ENCODE measurements at regions not wholly inside any gene's neighbourhood (a gene's known extent, or its start where the extent isn't known, plus 50 kb on each side); places are given as distances from the start of the nearest gene placed in this dataset.
A peak's percentile ranks its signal among the peaks of the same experiment; 100 is the strongest.

DNA sequence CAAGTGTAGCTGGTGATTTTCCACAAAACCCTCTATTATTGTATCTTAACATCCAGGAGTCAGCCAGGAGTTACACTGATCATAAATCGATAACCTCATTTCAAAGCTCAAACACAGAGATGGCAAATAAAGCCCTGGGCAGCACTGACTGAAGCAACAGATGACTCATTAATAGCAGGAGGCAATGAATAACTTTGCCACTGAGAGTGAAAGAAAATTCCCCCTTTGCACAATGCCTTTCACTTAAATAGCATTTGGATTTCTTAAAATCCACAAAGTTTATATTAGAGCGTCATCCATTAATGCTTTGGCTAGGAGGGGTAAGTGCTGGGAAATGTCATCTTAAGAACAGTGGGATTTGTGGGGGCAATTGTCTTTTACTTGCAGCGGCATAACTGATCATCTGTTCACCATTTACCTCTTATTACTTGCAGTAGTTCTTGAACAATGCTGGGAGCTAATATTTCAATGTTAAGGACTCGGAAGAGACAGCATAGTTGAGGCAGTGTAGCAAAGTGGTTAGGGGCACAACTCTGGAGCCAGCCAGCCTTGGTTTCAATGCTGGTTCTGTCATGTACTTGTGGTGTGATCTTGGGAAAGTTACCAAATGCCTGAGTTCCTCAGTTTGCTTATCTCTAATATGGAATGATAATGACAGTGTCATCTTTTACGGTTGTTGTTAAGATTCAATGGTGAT lies 630.4 kb upstream of the TBL1XR1 start:
- WGBS, 5 donors: 79 to 92% (median 87%) methylated on average over 5 of the region's 5 CpGs
- intact Hi-C loops (cut with DNase I; ENCODE audit: low total_unique reads): no loop called here
- H3K27ac ChIP-seq: no peak overlapping the region
- DNase-seq: no peak
- no peaks in the 10 kb centered on the region for H3K9me3 ChIP-seq
- no peak for TF ChIP-seq POLR2A (IDR thresholded peaks at IDR 0.05)
- TF ChIP-seq, protein P1, sequence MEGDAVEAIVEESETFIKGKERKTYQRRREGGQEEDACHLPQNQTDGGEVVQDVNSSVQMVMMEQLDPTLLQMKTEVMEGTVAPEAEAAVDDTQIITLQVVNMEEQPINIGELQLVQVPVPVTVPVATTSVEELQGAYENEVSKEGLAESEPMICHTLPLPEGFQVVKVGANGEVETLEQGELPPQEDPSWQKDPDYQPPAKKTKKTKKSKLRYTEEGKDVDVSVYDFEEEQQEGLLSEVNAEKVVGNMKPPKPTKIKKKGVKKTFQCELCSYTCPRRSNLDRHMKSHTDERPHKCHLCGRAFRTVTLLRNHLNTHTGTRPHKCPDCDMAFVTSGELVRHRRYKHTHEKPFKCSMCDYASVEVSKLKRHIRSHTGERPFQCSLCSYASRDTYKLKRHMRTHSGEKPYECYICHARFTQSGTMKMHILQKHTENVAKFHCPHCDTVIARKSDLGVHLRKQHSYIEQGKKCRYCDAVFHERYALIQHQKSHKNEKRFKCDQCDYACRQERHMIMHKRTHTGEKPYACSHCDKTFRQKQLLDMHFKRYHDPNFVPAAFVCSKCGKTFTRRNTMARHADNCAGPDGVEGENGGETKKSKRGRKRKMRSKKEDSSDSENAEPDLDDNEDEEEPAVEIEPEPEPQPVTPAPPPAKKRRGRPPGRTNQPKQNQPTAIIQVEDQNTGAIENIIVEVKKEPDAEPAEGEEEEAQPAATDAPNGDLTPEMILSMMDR (IDR thresholded peaks at IDR 0.05 in 8 of 11, conservative IDR thresholded peaks at IDR 0.05 in 3 of 11): no peak
- no peak for TF ChIP-seq POLR2AphosphoS5 (IDR thresholded peaks at IDR 0.05)
- H3K4me3 ChIP-seq: no peak overlapping the region
- H3K36me3 ChIP-seq: no peaks in the 10 kb centered on the region
- no peaks in the 10 kb centered on the region for H3K27me3 ChIP-seq (replicated peaks in 1 of 7)
- peaks cover 0 to 13% (median 0%) of the 10 kb centered on the region in 6 donors for H3K4me1 ChIP-seq

DNA sequence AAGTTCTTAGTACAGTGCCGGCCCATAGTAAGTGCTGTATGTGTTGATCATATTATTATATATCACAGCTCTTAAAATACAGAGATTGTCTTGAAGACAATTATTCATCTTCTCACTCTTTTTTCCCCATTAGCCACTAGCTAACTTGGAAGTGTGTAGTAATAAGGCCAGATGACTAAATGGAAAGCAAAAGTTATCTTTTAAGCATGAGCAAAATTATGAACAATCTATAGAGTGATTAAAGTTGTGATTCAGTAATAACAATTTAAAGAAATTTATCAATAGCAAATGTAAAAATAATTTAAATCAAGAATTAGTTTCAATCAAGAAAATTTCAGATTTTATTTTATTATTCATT lies 630.9 kb upstream of the TBL1XR1 start:
- WGBS, 5 donors: 88 to 95% (median 90%) methylated on average over 1 of the region's 1 CpG
- Histone ChIP-seq H3K4me3 (no peak overlapping the region), H3K4me1 (peaks cover 0 to 8% (median 0%) of the 10 kb centered on the region in 6 donors), H3K27me3 (replicated peaks in 1 of 7) (no peaks in the 10 kb centered on the region), H3K36me3 (no peaks in the 10 kb centered on the region), H3K9me3 (no peaks in the 10 kb centered on the region), H3K27ac (no peak overlapping the region)
- intact Hi-C loops (cut with DNase I; ENCODE audit: low total_unique reads): no loop called here
- no peak for DNase-seq
- TF ChIP-seq POLR2AphosphoS5 (IDR thresholded peaks at IDR 0.05): no peak
- TF ChIP-seq, protein P1 (IDR thresholded peaks at IDR 0.05 in 8 of 11, conservative IDR thresholded peaks at IDR 0.05 in 3 of 11): no peak
- no peak for TF ChIP-seq POLR2A (IDR thresholded peaks at IDR 0.05)

DNA sequence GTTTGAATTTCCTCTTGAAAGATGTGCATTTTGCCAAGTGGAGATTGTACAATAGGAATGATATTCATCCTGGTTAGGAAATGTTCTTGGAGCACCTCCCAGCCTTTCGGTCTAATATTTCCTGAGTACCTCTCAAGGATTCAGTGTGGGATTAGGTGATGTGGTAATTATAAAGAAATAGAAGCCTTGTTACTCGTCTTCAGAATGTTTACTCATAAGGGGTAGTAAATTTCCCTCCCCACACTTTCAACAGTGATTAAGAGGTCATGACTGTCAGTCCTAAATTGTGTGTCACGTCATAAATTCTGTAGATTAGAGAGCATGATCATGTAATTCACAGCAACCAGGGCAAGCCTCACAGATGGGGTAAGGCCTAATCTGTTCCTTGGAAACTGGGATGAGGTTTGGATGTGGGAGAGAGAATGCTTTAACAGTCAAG lies 633.1 kb upstream of the TBL1XR1 start:
- no peak for DNase-seq
- no peaks in the 10 kb centered on the region for H3K4me1 ChIP-seq
- peak overlapping the region in 2 of 8 donors; percentile 17 to 32 for H3K27ac ChIP-seq
- TF ChIP-seq POLR2A (IDR thresholded peaks at IDR 0.05): no peak
- TF ChIP-seq POLR2AphosphoS5 (IDR thresholded peaks at IDR 0.05): no peak
- TF ChIP-seq, protein P1 (IDR thresholded peaks at IDR 0.05 in 8 of 11, conservative IDR thresholded peaks at IDR 0.05 in 3 of 11): no peak
- WGBS, 5 donors: 51 to 77% (median 59%) methylated on average over 3 of the region's 3 CpGs
- no peak overlapping the region for H3K4me3 ChIP-seq
- H3K36me3 ChIP-seq: no peaks in the 10 kb centered on the region
- intact Hi-C loops (cut with DNase I; ENCODE audit: low total_unique reads): no loop called here
- no peaks in the 10 kb centered on the region for H3K27me3 ChIP-seq (replicated peaks in 1 of 7)
- H3K9me3 ChIP-seq: no peaks in the 10 kb centered on the region

DNA sequence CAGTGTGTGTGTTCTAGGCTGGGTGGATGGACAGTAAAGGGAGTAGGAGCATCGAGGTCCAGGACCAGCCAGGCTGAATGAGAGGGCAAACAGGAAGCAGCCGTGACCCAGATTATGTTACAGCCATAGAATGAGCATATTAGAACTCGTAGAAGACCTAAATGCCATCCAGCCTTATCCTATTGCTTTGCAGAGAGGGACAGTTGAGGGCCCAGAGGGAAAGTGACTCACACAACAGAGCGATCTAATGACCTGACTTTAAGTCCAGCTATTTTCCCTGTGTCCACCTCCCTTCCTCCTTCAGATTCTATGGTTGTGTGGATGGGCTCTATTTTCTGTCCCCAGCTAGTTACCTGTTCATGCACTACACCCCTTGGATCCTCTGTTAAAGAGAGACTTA lies 634.1 kb upstream of the TBL1XR1 start:
- no peak for DNase-seq
- no peaks in the 10 kb centered on the region for H3K36me3 ChIP-seq
- intact Hi-C loops (cut with DNase I; ENCODE audit: low total_unique reads): no loop called here
- peak overlapping the region in 1 of 8 donors; percentile 32 for H3K27ac ChIP-seq
- no peaks in the 10 kb centered on the region for H3K9me3 ChIP-seq
- H3K27me3 ChIP-seq (replicated peaks in 1 of 7): no peaks in the 10 kb centered on the region
- no peak for TF ChIP-seq POLR2AphosphoS5 (IDR thresholded peaks at IDR 0.05)
- TF ChIP-seq, protein P1 (IDR thresholded peaks at IDR 0.05 in 8 of 11, conservative IDR thresholded peaks at IDR 0.05 in 3 of 11): no peak
- no peak for TF ChIP-seq POLR2A (IDR thresholded peaks at IDR 0.05)
- no peaks in the 10 kb centered on the region for H3K4me1 ChIP-seq
- H3K4me3 ChIP-seq: no peak overlapping the region
- 86 to 93% (median 88%) methylated on average over 4 of the region's 4 CpGs for WGBS, 5 donors

Data from spleen (tissue), 11 donors.